ENCODE measurements at regions not wholly inside any gene's neighbourhood (a gene's known extent, or its start where the extent isn't known, plus 50 kb on each side); places are given as distances from the start of the nearest gene placed in this dataset.

DNA sequence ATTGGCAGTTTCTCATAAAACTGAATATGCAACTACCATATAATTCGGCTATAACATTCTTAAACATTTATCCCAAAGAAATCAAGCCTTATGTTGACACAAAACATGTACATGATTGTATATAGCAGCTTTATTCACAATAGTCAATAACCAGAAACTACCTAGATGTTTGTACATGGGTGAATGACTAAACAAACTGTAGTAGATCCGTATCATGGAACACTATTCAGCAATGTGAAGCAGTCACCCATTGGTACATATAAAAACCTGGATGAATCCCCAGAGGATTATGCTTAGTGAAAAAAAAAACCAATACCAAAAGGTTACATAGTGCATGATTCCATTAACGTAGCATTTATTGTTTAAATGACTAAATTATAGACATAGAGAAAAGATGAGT, 471.7 kb upstream of the KLHL1 start:
- H3K27ac ChIP-seq (ENCODE audit: insufficient read depth, low read length, poor library complexity, severe bottlenecking) = no peak overlapping the region
- H3K4me1 ChIP-seq (ENCODE audit: control insufficient read depth, insufficient read depth, low read length, poor library complexity, severe bottlenecking) = no peaks in the 10 kb centered on the region
- no peak overlapping the region for H3K4me3 ChIP-seq (ENCODE audit: insufficient read depth, low read depth, low read length, poor library complexity, severe bottlenecking)
- H3K36me3 ChIP-seq (ENCODE audit: control insufficient read depth, insufficient read depth, low read length) = no peaks in the 10 kb centered on the region
- H3K27me3 ChIP-seq (replicated peaks; ENCODE audit: control insufficient read depth, insufficient read depth, low read length, poor library complexity, severe bottlenecking) = no peaks in the 10 kb centered on the region
- H3K9me3 ChIP-seq (ENCODE audit: control insufficient read depth, low read length) = no peaks in the 10 kb centered on the region
- DNase-seq = no peak

DNA sequence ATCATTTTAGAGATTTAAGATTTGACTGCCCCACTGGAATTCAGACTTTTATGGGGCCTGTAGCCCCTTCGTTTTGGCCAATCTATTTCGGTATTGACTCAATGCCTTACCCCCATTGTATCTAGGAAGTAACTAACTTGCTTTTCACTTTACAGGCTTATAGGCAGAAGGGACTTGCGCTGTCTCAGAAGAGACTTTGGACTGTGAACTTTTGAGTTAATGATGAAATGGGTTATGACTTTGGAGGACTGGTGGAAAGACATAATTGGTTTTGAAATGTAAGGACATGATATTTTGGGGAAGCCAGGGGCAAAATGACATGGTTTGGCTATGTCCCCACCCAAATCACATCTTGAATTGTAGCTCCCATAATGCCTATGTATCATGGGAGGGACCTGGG, 463.0 kb upstream of the KLHL1 start:
- no peaks in the 10 kb centered on the region for H3K4me1 ChIP-seq (ENCODE audit: control insufficient read depth, insufficient read depth, low read length, poor library complexity, severe bottlenecking)
- no peaks in the 10 kb centered on the region for H3K27me3 ChIP-seq (replicated peaks; ENCODE audit: control insufficient read depth, insufficient read depth, low read length, poor library complexity, severe bottlenecking)
- H3K27ac ChIP-seq (ENCODE audit: insufficient read depth, low read length, poor library complexity, severe bottlenecking) = no peak overlapping the region
- no peaks in the 10 kb centered on the region for H3K9me3 ChIP-seq (ENCODE audit: control insufficient read depth, low read length)
- H3K4me3 ChIP-seq (ENCODE audit: insufficient read depth, low read depth, low read length, poor library complexity, severe bottlenecking) = no peak overlapping the region
- DNase-seq = no peak
- no peaks in the 10 kb centered on the region for H3K36me3 ChIP-seq (ENCODE audit: control insufficient read depth, insufficient read depth, low read length)

DNA sequence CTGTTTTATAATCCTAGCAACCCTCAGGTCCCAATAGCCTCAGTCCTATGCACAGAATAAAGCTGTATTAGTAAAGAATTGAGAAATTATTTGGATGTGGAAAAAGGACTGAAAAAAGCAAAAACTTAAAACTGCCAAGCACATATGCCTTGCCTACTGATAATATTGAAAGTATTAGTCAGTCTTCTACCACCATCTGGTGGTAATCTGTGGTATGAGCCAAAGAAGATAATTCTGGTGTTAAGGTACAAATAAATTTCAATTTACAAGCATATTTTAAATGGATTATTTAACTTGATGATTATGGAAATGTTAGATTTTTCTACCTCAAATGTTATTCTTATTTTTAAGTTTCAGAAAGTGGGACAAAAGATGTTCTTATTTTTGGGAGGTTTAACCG, 460.3 kb upstream of the KLHL1 start:
- H3K27me3 ChIP-seq (replicated peaks; ENCODE audit: control insufficient read depth, insufficient read depth, low read length, poor library complexity, severe bottlenecking) = no peaks in the 10 kb centered on the region
- no peaks in the 10 kb centered on the region for H3K9me3 ChIP-seq (ENCODE audit: control insufficient read depth, low read length)
- DNase-seq = no peak
- H3K4me3 ChIP-seq (ENCODE audit: insufficient read depth, low read depth, low read length, poor library complexity, severe bottlenecking) = no peak overlapping the region
- H3K27ac ChIP-seq (ENCODE audit: insufficient read depth, low read length, poor library complexity, severe bottlenecking) = no peak overlapping the region
- no peaks in the 10 kb centered on the region for H3K4me1 ChIP-seq (ENCODE audit: control insufficient read depth, insufficient read depth, low read length, poor library complexity, severe bottlenecking)
- H3K36me3 ChIP-seq (ENCODE audit: control insufficient read depth, insufficient read depth, low read length) = no peaks in the 10 kb centered on the region

DNA sequence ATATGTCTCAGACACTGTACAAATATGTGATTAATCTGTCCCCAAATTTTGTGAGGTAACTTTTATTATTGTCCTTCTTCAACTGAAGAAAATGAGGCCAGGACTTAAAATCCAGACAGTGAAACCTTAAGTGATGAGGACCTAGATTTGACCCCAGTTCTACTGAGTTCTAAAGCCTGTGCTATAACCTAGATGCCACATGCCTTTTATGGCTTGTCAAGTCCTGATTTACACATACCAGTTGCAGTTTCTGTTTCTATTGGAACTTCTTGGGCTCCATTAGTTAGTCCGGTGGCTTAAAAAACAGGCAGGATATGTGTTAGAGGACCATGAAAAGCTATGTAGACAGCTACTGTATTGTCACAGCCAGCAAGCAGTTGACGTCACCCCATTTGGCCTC, 436.5 kb upstream of the KLHL1 start:
- no peak overlapping the region for H3K4me3 ChIP-seq (ENCODE audit: insufficient read depth, low read depth, low read length, poor library complexity, severe bottlenecking)
- no peaks in the 10 kb centered on the region for H3K36me3 ChIP-seq (ENCODE audit: control insufficient read depth, insufficient read depth, low read length)
- no peak overlapping the region for H3K27ac ChIP-seq (ENCODE audit: insufficient read depth, low read length, poor library complexity, severe bottlenecking)
- H3K27me3 ChIP-seq (replicated peaks; ENCODE audit: control insufficient read depth, insufficient read depth, low read length, poor library complexity, severe bottlenecking) = no peaks in the 10 kb centered on the region
- H3K4me1 ChIP-seq (ENCODE audit: control insufficient read depth, insufficient read depth, low read length, poor library complexity, severe bottlenecking) = no peaks in the 10 kb centered on the region
- no peaks in the 10 kb centered on the region for H3K9me3 ChIP-seq (ENCODE audit: control insufficient read depth, low read length)
- DNase-seq = no peak

DNA sequence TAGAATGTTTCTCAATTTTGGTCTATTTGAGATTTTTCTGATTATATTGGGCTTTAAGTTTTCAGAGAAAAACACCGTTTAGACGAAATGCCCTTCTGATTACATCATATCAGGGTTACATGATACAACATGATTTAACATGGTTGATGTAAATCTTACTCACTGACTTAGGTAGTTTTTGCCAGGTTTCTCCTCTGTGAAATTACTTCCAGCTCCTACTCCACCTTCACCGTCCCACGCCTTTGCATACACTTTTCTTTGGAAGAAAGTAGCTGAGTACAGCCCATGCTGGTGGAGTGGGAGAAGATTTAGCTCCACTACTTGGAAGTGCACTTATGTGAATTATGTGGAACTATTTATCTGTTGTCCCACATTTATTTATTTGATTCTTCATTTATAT, 433.2 kb upstream of the KLHL1 start:
- H3K27me3 ChIP-seq (replicated peaks; ENCODE audit: control insufficient read depth, insufficient read depth, low read length, poor library complexity, severe bottlenecking) = no peaks in the 10 kb centered on the region
- H3K27ac ChIP-seq (ENCODE audit: insufficient read depth, low read length, poor library complexity, severe bottlenecking) = no peak overlapping the region
- no peaks in the 10 kb centered on the region for H3K9me3 ChIP-seq (ENCODE audit: control insufficient read depth, low read length)
- H3K36me3 ChIP-seq (ENCODE audit: control insufficient read depth, insufficient read depth, low read length) = no peaks in the 10 kb centered on the region
- H3K4me3 ChIP-seq (ENCODE audit: insufficient read depth, low read depth, low read length, poor library complexity, severe bottlenecking) = no peak overlapping the region
- no peaks in the 10 kb centered on the region for H3K4me1 ChIP-seq (ENCODE audit: control insufficient read depth, insufficient read depth, low read length, poor library complexity, severe bottlenecking)
- no peak for DNase-seq

DNA sequence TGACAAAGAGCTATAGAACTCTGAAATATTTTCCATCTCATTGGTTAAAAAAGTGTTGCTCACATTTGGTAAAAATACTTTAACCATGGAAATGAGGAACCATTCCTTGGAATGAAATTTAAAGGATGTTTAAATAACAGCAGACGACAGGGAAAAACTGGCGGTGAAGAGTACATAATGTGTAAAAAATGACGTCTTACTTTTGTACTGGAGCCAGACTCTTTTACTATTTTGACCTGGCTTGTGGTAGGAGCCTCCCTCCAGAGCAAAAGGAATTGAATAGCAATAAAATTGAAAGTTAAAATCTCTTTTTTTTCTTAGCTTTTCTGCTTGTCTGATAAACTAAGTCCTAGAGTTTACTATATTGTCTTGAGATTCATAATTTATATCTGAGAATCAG, 426.2 kb upstream of the KLHL1 start:
- no peak for DNase-seq
- Histone ChIP-seq H3K4me1 (ENCODE audit: control insufficient read depth, insufficient read depth, low read length, poor library complexity, severe bottlenecking) (no peaks in the 10 kb centered on the region), H3K36me3 (ENCODE audit: control insufficient read depth, insufficient read depth, low read length) (no peaks in the 10 kb centered on the region), H3K27me3 (replicated peaks; ENCODE audit: control insufficient read depth, insufficient read depth, low read length, poor library complexity, severe bottlenecking) (no peaks in the 10 kb centered on the region), H3K27ac (ENCODE audit: insufficient read depth, low read length, poor library complexity, severe bottlenecking) (no peak overlapping the region), H3K9me3 (ENCODE audit: control insufficient read depth, low read length) (no peaks in the 10 kb centered on the region), H3K4me3 (ENCODE audit: insufficient read depth, low read depth, low read length, poor library complexity, severe bottlenecking) (no peak overlapping the region)

DNA sequence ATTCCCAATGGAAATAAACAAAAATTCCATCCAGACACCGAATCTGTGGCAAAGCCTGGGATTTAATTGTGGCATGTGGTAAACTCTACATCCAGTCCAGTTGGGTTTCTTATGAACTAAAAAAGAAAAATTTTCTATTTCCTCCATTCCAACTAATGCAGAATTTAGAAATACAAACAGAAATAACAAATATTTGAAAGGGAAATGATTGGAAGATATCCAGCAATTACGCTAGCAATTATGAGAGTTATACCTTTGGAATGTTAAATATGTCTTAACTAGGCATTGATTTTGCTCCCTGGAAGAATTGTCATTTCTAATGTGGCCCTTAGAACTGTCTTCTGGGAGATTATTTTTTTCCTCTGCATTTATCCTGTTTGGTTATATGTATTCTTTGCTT, 421.4 kb upstream of the KLHL1 start:
- H3K27me3 ChIP-seq (replicated peaks; ENCODE audit: control insufficient read depth, insufficient read depth, low read length, poor library complexity, severe bottlenecking) = no peaks in the 10 kb centered on the region
- H3K4me1 ChIP-seq (ENCODE audit: control insufficient read depth, insufficient read depth, low read length, poor library complexity, severe bottlenecking) = no peaks in the 10 kb centered on the region
- no peak overlapping the region for H3K4me3 ChIP-seq (ENCODE audit: insufficient read depth, low read depth, low read length, poor library complexity, severe bottlenecking)
- H3K36me3 ChIP-seq (ENCODE audit: control insufficient read depth, insufficient read depth, low read length) = no peaks in the 10 kb centered on the region
- no peak for DNase-seq
- H3K9me3 ChIP-seq (ENCODE audit: control insufficient read depth, low read length) = no peaks in the 10 kb centered on the region
- H3K27ac ChIP-seq (ENCODE audit: insufficient read depth, low read length, poor library complexity, severe bottlenecking) = no peak overlapping the region

DNA sequence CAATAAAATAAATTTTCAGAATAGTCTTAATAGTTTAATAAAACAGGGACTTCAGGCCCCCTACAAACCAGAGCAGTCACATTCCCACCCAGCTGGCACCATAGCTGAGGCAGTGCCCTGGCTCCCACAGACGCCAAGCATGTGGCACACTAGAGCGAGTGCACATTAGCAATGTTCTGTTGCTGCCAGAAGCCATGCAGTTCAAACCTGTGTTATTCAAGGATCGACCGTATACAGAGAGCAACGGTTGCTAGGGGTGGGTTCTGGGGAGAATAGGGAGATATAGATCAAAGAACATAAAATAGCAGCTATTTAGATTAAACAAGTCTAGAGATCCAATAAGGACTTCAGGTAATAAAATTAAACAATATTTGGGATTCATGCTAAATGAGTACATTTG, 419.3 kb upstream of the KLHL1 start:
- H3K9me3 ChIP-seq (ENCODE audit: control insufficient read depth, low read length) = no peaks in the 10 kb centered on the region
- no peaks in the 10 kb centered on the region for H3K27me3 ChIP-seq (replicated peaks; ENCODE audit: control insufficient read depth, insufficient read depth, low read length, poor library complexity, severe bottlenecking)
- H3K4me3 ChIP-seq (ENCODE audit: insufficient read depth, low read depth, low read length, poor library complexity, severe bottlenecking) = no peak overlapping the region
- no peak overlapping the region for H3K27ac ChIP-seq (ENCODE audit: insufficient read depth, low read length, poor library complexity, severe bottlenecking)
- H3K4me1 ChIP-seq (ENCODE audit: control insufficient read depth, insufficient read depth, low read length, poor library complexity, severe bottlenecking) = no peaks in the 10 kb centered on the region
- DNase-seq = no peak
- no peaks in the 10 kb centered on the region for H3K36me3 ChIP-seq (ENCODE audit: control insufficient read depth, insufficient read depth, low read length)

DNA sequence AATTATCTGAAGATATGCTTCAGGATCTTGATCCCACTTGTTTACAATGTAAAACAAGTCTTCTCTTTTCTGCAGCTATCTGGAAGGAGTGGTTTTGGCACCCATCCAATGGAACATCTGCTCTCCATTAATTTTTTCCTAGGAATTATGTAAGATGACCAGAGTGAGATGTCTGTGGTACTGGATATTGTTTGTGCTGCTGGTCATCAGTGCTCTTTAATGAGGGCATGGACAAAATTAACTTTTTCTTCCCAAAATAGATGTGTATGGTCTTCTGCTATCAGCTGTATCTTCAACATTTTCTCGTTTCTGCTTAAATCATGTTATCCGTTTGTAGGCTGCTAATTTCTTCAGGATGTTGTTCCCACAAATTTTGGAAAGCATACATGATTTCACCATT, 415.4 kb upstream of the KLHL1 start:
- no peak overlapping the region for H3K4me3 ChIP-seq (ENCODE audit: insufficient read depth, low read depth, low read length, poor library complexity, severe bottlenecking)
- no peak for DNase-seq

DNA sequence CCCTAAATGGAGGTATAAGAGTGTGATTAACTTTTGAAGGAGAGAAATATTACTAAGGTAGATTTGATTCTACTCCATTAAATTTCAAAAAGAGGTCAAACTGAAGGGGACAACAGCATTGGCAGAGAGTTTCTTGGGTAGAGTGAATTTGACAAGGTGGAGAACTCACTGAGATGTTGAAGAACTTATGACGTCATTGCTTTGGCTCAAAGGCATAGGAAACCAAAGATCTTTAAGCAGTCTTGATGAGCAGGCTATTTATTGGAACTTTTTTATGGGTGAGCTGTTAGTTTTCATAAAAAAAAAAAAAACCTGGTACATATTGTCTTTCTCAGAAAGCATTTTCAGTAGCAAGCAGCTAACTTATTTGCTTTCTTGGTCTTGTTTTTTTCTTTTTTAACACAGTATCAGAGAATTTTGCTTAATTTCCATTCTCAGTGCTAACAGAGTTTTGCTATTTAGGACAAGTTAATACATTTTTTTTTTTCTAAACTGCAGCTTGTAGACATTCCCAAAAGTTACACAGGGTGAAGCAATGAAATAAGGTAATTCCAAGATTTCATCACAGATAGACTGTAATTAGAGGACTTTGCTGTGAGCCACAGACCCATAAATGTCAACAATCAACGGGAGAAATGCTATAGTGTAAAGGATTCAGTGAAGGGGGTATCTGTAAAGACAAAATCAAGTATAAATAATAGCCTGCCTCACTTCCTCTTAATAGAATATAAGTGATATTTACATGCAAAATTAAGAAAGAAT, 412.2 kb upstream of the KLHL1 start:
- no peak for DNase-seq
- no peaks in the 10 kb centered on the region for H3K36me3 ChIP-seq (ENCODE audit: control insufficient read depth, insufficient read depth, low read length)
- H3K27me3 ChIP-seq (replicated peaks; ENCODE audit: control insufficient read depth, insufficient read depth, low read length, poor library complexity, severe bottlenecking) = no peaks in the 10 kb centered on the region
- no peaks in the 10 kb centered on the region for H3K4me1 ChIP-seq (ENCODE audit: control insufficient read depth, insufficient read depth, low read length, poor library complexity, severe bottlenecking)
- H3K4me3 ChIP-seq (ENCODE audit: insufficient read depth, low read depth, low read length, poor library complexity, severe bottlenecking) = no peak overlapping the region
- H3K9me3 ChIP-seq (ENCODE audit: control insufficient read depth, low read length) = no peaks in the 10 kb centered on the region
- no peak overlapping the region for H3K27ac ChIP-seq (ENCODE audit: insufficient read depth, low read length, poor library complexity, severe bottlenecking)

More for the DNA sequence above, 415.4 kb upstream of the KLHL1 start:
- Histone ChIP-seq H3K9me3 (ENCODE audit: control insufficient read depth, low read length) (no peaks in the 10 kb centered on the region), H3K4me1 (ENCODE audit: control insufficient read depth, insufficient read depth, low read length, poor library complexity, severe bottlenecking) (no peaks in the 10 kb centered on the region), H3K27ac (ENCODE audit: insufficient read depth, low read length, poor library complexity, severe bottlenecking) (no peak overlapping the region), H3K27me3 (replicated peaks; ENCODE audit: control insufficient read depth, insufficient read depth, low read length, poor library complexity, severe bottlenecking) (no peaks in the 10 kb centered on the region), H3K36me3 (ENCODE audit: control insufficient read depth, insufficient read depth, low read length) (no peaks in the 10 kb centered on the region)
